ENCODE measurements at regions not wholly inside any gene's neighbourhood (a gene's known extent, or its start where the extent isn't known, plus 50 kb on each side); places are given as distances from the start of the nearest gene placed in this dataset.

DNA sequence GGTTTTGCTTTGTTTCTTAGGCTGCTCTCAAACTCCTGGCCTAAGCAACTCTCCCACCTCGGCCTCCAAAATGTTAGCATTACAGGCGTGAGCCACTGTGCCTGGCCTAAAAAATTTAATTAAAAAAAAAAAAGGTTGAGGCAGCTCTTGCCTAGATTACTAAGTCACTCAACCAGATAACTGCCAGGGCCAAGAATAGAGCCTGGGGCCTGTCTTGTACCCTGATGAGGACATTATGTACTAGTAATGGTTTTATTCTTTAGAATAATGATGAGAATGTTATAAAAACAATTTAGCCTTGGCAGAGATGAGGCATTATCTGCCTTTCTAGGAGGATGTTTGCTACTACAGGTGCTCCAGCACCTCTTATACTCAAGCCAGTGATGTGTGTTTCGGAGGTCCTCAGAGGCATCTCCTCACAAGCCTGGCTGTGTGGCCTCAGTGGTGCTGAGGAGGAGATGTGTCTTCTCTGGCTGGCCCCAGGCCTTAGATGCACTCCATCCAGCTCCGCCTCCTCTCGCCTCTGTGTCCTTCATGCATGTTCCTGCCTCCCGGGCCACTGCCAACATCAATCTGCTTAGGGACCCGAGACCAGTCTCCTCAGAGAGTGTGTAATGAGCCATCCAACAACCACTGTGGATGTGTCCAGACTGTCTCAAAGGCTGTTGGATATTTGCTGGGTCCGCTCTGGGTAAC, 337.7 kb upstream of the GATB start:
- no peak overlapping the region for H3K4me3 ChIP-seq (ENCODE audit: low read depth, low read length)
- no peak for DNase-seq (ENCODE audit: low read depth)
- no peak for TF ChIP-seq CTCF (IDR thresholded peaks at IDR 0.05; ENCODE audit: insufficient read depth, low read depth, low read length, missing control alignments)

GRCh38 chr4:152097371-152097770, 336.6 kb upstream of the GATB start:
- no peak for DNase-seq (ENCODE audit: low read depth)
- no peak overlapping the region for H3K4me3 ChIP-seq (ENCODE audit: low read depth, low read length)
- TF ChIP-seq CTCF (IDR thresholded peaks at IDR 0.05; ENCODE audit: insufficient read depth, low read depth, low read length, missing control alignments) = no peak

DNA sequence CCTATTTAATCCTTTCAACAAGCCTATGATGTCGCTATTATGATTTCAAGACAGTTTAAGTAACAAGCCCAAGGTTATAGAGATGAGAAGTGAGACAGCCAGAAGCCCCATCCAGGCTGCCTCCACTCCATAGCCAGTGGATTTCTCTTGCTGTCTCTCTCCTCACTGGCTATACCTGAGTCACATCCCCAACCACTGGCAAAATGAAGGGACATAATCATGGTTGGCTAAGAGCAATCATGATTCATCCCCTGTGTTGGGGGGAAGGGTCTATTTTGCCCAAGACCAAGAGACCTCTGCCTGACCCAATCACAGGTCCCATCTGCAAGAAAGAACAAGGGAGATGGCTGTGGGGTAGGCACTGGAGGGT, 334.9 kb upstream of the GATB start:
- no peak for TF ChIP-seq CTCF (IDR thresholded peaks at IDR 0.05; ENCODE audit: insufficient read depth, low read depth, low read length, missing control alignments)
- no peak for DNase-seq (ENCODE audit: low read depth)
- H3K4me3 ChIP-seq (ENCODE audit: low read depth, low read length) = no peak overlapping the region

DNA sequence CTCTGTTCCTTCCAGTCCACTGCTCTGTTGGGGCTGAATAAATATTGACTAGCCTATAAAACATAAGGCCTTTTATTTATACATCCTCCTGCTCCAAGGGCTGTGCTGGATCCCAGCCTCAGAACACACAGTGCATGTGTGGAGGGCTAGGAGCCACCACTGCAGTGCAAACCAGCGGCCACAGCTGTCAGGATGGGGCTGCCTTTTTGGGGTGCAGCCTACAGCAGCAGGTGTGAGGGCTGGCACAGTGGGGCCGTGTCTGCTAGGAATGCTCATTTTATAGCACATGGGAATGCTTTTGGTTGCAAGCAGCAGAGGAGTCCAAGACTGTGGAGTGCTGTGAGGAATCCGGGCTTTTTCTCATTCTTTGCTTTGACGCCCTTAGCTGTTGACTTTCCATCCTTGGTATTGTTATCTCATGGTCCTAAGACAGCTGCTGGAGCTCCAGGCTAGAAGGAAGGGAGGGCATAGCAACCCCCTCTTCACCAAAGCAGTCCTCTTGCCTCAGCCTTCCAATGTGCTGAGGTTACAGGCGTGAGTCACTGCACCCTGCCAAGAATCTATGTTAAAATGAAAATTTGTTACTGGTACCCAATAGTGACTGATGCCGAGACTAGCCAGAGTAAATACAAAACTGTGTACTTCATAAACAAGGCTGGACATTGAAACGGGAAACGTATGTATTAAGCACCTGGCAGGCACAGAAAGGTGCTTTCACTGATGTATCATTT, 334.3 kb upstream of the GATB start:
- no peak overlapping the region for H3K4me3 ChIP-seq (ENCODE audit: low read depth, low read length)
- no peak for TF ChIP-seq CTCF (IDR thresholded peaks at IDR 0.05; ENCODE audit: insufficient read depth, low read depth, low read length, missing control alignments)
- no peak for DNase-seq (ENCODE audit: low read depth)

DNA sequence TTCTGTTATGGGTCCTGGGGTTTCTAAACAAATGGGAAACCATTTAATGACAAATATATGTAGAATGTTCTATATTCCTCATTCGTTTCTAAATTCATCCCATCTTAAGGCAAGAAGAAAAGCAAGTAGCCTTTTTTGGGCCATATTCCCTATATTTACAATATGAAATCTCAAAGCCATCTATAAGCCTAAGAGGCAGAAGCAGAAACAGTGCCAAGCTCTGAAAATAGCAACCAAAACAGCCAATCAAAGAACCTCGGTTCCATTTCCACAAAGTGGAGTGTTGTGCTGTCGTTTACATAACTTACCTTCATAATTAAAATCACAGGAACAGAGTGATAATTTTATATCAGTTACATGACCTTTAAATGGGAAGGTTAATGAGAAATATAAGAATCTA, 330.6 kb upstream of the GATB start:
- no peak for DNase-seq (ENCODE audit: low read depth)
- H3K4me3 ChIP-seq (ENCODE audit: low read depth, low read length) = no peak overlapping the region
- no peak for TF ChIP-seq CTCF (IDR thresholded peaks at IDR 0.05; ENCODE audit: insufficient read depth, low read depth, low read length, missing control alignments)

- DNase-seq (ENCODE audit: low read depth) = no peak
- H3K4me3 ChIP-seq (ENCODE audit: low read depth, low read length) = no peak overlapping the region
- no peak for TF ChIP-seq CTCF (IDR thresholded peaks at IDR 0.05; ENCODE audit: insufficient read depth, low read depth, low read length, missing control alignments)
Observed at GRCh38 chr4:152090543-152090942, 329.7 kb upstream of the GATB start.
